AG10803 (cell line): ENCODE measurements at regions not wholly inside any gene's neighbourhood (a gene's known extent, or its start where the extent isn't known, plus 50 kb on each side); places are given as distances from the start of the nearest gene placed in this dataset.
"Not testable (repeated sequence)": the region's sequence is repeated elsewhere in the genome, so short reads cannot be mapped to it uniquely, and the experiment has no call there.

Source experiments
- DNase-seq: peaks from one replicate; pipeline ENCODE4 v3.0.0; 2010; ENCODE audit warnings: low read depth
- H3K4me3 ChIP-seq: 2 replicates; pipeline ENCODE4 v1.5.1; 2011; ENCODE audit warnings: mild to moderate bottlenecking, low read length, control low read depth
- CTCF ChIP-seq: conservative IDR thresholded peaks from 2 replicates; pipeline ENCODE4 v1.5.1; 2011; ENCODE audit warnings: mild to moderate bottlenecking, low read length, control low read depth, inconsistent platforms

- DNase-seq, result no peak
- no peak for TF ChIP-seq CTCF
- no peak overlapping the region for H3K4me3 ChIP-seq
Observed at GRCh38 chr12:34215213-34215892, 193.1 kb downstream of the ALG10 start.

- no peak for TF ChIP-seq CTCF
- no peak overlapping the region for H3K4me3 ChIP-seq
- no peak for DNase-seq
Observed at GRCh38 chr12:34215893-34216285, 193.6 kb downstream of the ALG10 start.

GRCh38 chr12:34217660-34218059 is 195.4 kb downstream of the ALG10 start:
- TF ChIP-seq CTCF, result no peak
- no peak for DNase-seq
- H3K4me3 ChIP-seq, result no peak overlapping the region

- peak; percentile 40 for DNase-seq
- TF ChIP-seq CTCF, result peak; percentile 77
- no peak overlapping the region for H3K4me3 ChIP-seq
Observed at GRCh38 chr12:34218193-34219045, 196.1 kb downstream of the ALG10 start.

GRCh38 chr12:34219046-34219770 is 196.9 kb downstream of the ALG10 start:
- TF ChIP-seq CTCF, result no peak
- peak; percentile 17 for DNase-seq
- H3K4me3 ChIP-seq, result no peak overlapping the region

GRCh38 chr12:34220079-34220478 is 197.8 kb downstream of the ALG10 start:
- H3K4me3 ChIP-seq, result not testable (repeated sequence)

GRCh38 chr12:34223640-34224039 is 201.3 kb downstream of the ALG10 start:
- DNase-seq, result no peak
- TF ChIP-seq CTCF, result no peak
- H3K4me3 ChIP-seq, result no peak overlapping the region

More at GRCh38 chr12:34220079-34220478, 197.8 kb downstream of the ALG10 start:
- not testable (repeated sequence) for DNase-seq

- not testable (repeated sequence) for H3K4me3 ChIP-seq
Observed at GRCh38 chr12:34226044-34226443, 203.7 kb downstream of the ALG10 start.

GRCh38 chr12:34228046-34228445 is 205.8 kb downstream of the ALG10 start:
- DNase-seq, H3K4me3 ChIP-seq: not testable (repeated sequence)

More at GRCh38 chr12:34226044-34226443, 203.7 kb downstream of the ALG10 start:
- DNase-seq, result not testable (repeated sequence)

GRCh38 chr12:34229033-34229432 is 206.7 kb downstream of the ALG10 start:
- not testable (repeated sequence) for DNase-seq, H3K4me3 ChIP-seq
